Caco-2 (cell line): ENCODE measurements at regions not wholly inside any gene's neighbourhood (a gene's known extent, or its start where the extent isn't known, plus 50 kb on each side); places are given as distances from the start of the nearest gene placed in this dataset.

Source experiments
- BruUV-seq: library from RNA; stranded (reverse); fragments of 400-500 nt; replicated peaks from 2 replicates; lab custom pipeline; 2021; lab: Mats Ljungman, UMichigan
- CTCF ChIA-PET: fragments of 300-600 bp; sonication (Branson Sonifier 250); formaldehyde crosslinking; loops from one replicate; lab custom pipeline; 2022; ENCODE audit warnings: antibody characterized with exemption; lab: Charles Lee
- POLR2A ChIA-PET: fragments of 300-600 bp; sonication (Branson Sonifier 250); formaldehyde crosslinking; loops from one replicate; lab custom pipeline; 2022; ENCODE audit warnings: antibody characterized with exemption; lab: Charles Lee
- DNase-seq, 2 experiments: peaks; one replicate each; pipeline versions ENCODE4 v3.0.0 to v3.0.0-alpha.2; 2020 to 2022
- H3K27me3 ChIP-seq: replicated peaks from 2 replicates; pipeline ENCODE4 v1.6.0; 2011; ENCODE audit warnings: low read length; ENCODE audit not compliant: control insufficient read depth, insufficient read depth
- H3K36me3 ChIP-seq: 2 replicates; pipeline ENCODE4 v1.5.1; 2011; ENCODE audit warnings: low read length; ENCODE audit not compliant: control insufficient read depth, insufficient read depth
- H3K4me1 ChIP-seq: fragments of 250-450 bp; sonication (Bioruptor Pico); 2 replicates; pipeline ENCODE4 v1.5.1; 2020; ENCODE audit warnings: mild to moderate bottlenecking
- H3K4me3 ChIP-seq: 2 replicates; pipeline ENCODE4 v1.5.1; 2011; ENCODE audit warnings: low read depth, mild to moderate bottlenecking, control low read depth, low read length
- H3K9me3 ChIP-seq: fragments of 250-450 bp; sonication (Bioruptor Pico); 2 replicates; pipeline ENCODE4 v1.5.1; 2020; ENCODE audit warnings: mild to moderate bottlenecking, moderate library complexity
- H3K27ac Mint-ChIP-seq: one replicate; pipeline ENCODE4 v1.8.0; 2022; ENCODE audit warnings: mixed read lengths; ENCODE audit not compliant: unreplicated experiment
- H3K27me3 Mint-ChIP-seq: one replicate; pipeline ENCODE4 v1.8.0; 2022; ENCODE audit warnings: mixed read lengths; ENCODE audit not compliant: insufficient read depth, unreplicated experiment
- H3K36me3 Mint-ChIP-seq: one replicate; pipeline ENCODE4 v1.8.0; 2022; ENCODE audit warnings: mild to moderate bottlenecking, mixed read lengths; ENCODE audit not compliant: insufficient read depth, unreplicated experiment
- H3K4me1 Mint-ChIP-seq: one replicate; pipeline ENCODE4 v1.8.0; 2022; ENCODE audit warnings: low read depth, mixed read lengths; ENCODE audit not compliant: unreplicated experiment
- H3K4me3 Mint-ChIP-seq: one replicate; pipeline ENCODE4 v1.8.0; 2022; ENCODE audit warnings: mild to moderate bottlenecking, moderate library complexity, mixed read lengths; ENCODE audit not compliant: unreplicated experiment
- H3K9me3 Mint-ChIP-seq: one replicate; pipeline ENCODE4 v1.8.0; 2022; ENCODE audit warnings: mixed read lengths; ENCODE audit not compliant: unreplicated experiment
- CTCF ChIP-seq, 2 experiments: fragments of 200-600 bp in 1 of 2; IDR thresholded peaks; 1 replicate in 1 of 2; 2 replicates in 1 of 2; pipeline versions ENCODE4 v1.5.1 to v1.8.0; 2011 to 2022; ENCODE audit warnings: antibody characterized with exemption in 1 of 2, control low read depth in 1 of 2, inconsistent platforms in 1 of 2, low read depth in 1 of 2, low read length in 1 of 2, mild to moderate bottlenecking in 1 of 2, moderate library complexity in 1 of 2; ENCODE audit not compliant: insufficient read depth in 1 of 2, severe bottlenecking in 1 of 2, unreplicated experiment in 1 of 2
- intact Hi-C: fragments of 100-400 bp; cut with micrococcal nuclease; formaldehyde crosslinking; loops from one replicate; pipeline ENCODE4 v1.10.0; 2022; ENCODE audit not compliant: unreplicated experiment

DNA sequence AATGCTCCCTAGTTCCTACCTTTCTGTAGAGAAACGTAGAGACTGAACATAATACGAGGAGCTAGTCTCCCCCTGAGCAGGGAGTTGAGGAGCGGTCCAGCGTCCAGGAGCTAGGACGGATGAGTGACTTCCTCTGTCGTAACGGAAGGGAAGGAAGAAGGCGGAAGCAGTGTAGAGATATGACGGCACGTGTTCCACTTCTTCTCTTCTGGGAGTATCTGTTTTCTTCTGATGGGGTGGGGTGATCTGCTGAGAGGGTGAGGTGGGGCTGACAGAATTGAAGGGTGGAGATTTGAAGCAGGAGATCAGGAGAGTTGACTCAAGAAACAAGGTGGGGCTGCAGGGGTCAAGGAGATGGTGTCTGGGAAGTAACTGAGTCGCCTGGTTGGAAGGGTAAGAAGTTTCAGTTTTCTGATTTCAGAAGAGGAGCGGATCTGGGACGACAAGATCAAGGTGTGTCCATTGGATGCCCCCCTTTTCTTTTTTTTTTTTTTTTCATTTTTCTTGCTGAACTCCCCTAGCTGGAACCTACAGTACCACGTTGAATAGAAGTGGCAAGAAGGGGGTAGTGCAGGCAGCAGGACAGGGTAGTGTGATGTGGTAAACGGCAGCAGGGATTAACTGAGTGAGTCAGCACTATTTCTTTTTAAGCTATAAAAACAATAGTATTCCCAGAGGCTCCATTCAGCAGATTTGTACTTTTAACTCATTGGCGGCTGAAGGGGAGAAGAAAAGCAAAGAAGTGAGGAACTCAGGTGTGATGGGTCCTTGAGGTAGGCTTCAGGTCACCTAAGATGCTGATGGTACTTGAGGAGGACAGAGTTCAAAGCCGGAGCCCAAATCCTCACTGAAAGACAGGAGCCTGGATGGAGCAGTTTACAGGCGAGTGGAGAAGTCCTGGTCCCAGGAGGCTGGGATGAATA is 50.8 kb upstream of the SETD7 start:
- intact Hi-C loops: no loop called here
- Mint-ChIP-seq H3K27me3 (no peaks in the 10 kb centered on the region), H3K9me3 (no peaks in the 10 kb centered on the region), H3K4me1 (peaks cover 30% of the 10 kb centered on the region), H3K4me3 (no peak overlapping the region), H3K36me3 (no peaks in the 10 kb centered on the region), H3K27ac (peak overlapping the region; percentile 34)
- Histone ChIP-seq H3K36me3 (no peaks in the 10 kb centered on the region), H3K27me3 (no peaks in the 10 kb centered on the region), H3K4me3 (no peak overlapping the region), H3K4me1 (peaks cover 17% of the 10 kb centered on the region; the same call in 1 of the 2 replicates), H3K9me3 (no peaks in the 10 kb centered on the region)
- POLR2A ChIA-PET: no interaction called here
- no TSS peak for BruUV-seq
- TF ChIP-seq CTCF (IDR thresholded peaks at IDR 0.05; ENCODE audit: insufficient read depth in 1 of 2, low read depth in 1 of 2, low read length in 1 of 2, severe bottlenecking in 1 of 2, unreplicated experiment in 1 of 2): no peak
- DNase-seq: no peak
- CTCF ChIA-PET: interaction anchor here (1.0 to 1.4 kb wide), 3 partner anchors 27 to 52 kb away, joined by 3 to 5 read pairs (median 3); no protein-coding TSS in a partner anchor

DNA sequence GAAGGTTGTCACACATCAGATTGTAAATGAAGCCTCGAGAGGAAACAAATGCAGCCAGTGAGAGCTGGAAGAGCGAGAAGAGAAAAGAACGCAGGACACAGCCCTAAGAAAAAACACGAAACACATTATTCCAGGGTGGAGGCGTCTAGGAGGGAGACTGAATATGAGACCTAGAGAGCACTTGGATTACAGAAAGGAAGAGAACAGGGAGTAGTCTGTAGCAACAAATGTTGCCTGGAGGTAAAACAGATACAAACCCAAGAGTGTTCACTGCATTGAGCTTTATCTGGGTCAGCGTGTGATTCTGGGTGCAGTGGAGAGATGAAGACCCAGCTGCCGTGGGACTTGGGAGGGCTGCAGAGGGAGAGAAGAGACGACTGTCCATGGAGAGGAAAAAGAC is 50.1 kb upstream of the SETD7 start:
- H3K9me3 Mint-ChIP-seq: no peaks in the 10 kb centered on the region
- POLR2A ChIA-PET: no interaction called here
- BruUV-seq: no TSS peak
- no peak for TF ChIP-seq CTCF (IDR thresholded peaks at IDR 0.05; ENCODE audit: insufficient read depth in 1 of 2, low read depth in 1 of 2, low read length in 1 of 2, severe bottlenecking in 1 of 2, unreplicated experiment in 1 of 2)
- no peaks in the 10 kb centered on the region for H3K27me3 ChIP-seq
- DNase-seq: no peak
- peaks cover 17% of the 10 kb centered on the region; the same call in 1 of the 2 replicates for H3K4me1 ChIP-seq
- no peak overlapping the region for H3K4me3 ChIP-seq
- H3K36me3 ChIP-seq: no peaks in the 10 kb centered on the region
- no peaks in the 10 kb centered on the region for H3K36me3 Mint-ChIP-seq
- H3K27me3 Mint-ChIP-seq: no peaks in the 10 kb centered on the region
- H3K9me3 ChIP-seq: no peaks in the 10 kb centered on the region
- no peak overlapping the region for H3K4me3 Mint-ChIP-seq
- intact Hi-C loops: no loop called here
- H3K27ac Mint-ChIP-seq: peak overlapping the region; percentile 34
- CTCF ChIA-PET: interaction anchor here (0.9 to 1.4 kb wide), 2 partner anchors 51 to 60 kb away, joined by 3 read pairs; partner anchors contain the start of gene MGST2
- peaks cover 30% of the 10 kb centered on the region for H3K4me1 Mint-ChIP-seq
